HCT116 (cell line): ENCODE measurements at regions not wholly inside any gene's neighbourhood (a gene's known extent, or its start where the extent isn't known, plus 50 kb on each side); places are given as distances from the start of the nearest gene placed in this dataset.

Experiments used
- ATAC-seq: fragments of 200-7000 bp; cut with Tn5 transposase; 2 replicates; pipeline ENCODE4 v1.9.1; 2020; ENCODE audit warnings: mild to moderate bottlenecking, moderate library complexity
- BruUV-seq: library from RNA; stranded (reverse); fragments of 400-500 nt; replicated peaks from 2 replicates; lab custom pipeline; 2021; lab: Mats Ljungman, UMichigan
- CTCF ChIA-PET: fragments of 300-600 bp; sonication (Branson Sonifier 250); formaldehyde crosslinking; loops from one replicate; lab custom pipeline; 2021; ENCODE audit warnings: antibody characterized with exemption; lab: Charles Lee
- POLR2A ChIA-PET: fragments of 300-600, 350-600 bp; sonication (Branson Sonifier 250); formaldehyde crosslinking; loops from one replicate; lab custom pipeline; 2021; ENCODE audit warnings: antibody characterized with exemption; lab: Charles Lee
- RAD21 ChIA-PET, 2 experiments: fragments of 300-600 bp; sonication (Branson Sonifier 250); formaldehyde crosslinking; loops; one replicate each; lab custom pipeline; 2023; ENCODE audit warnings: low total read pairs in 2 of 2; ENCODE audit not compliant: uncharacterized antibody in 2 of 2, unreplicated experiment in 2 of 2, low non-redundant PET in 1 of 2; lab: Charles Lee
- DNase-seq: peaks from one replicate; pipeline ENCODE4 v3.0.0-alpha.2; 2010; ENCODE audit warnings: low read depth, low spot score
- H2AFZ ChIP-seq: fragments of 200-600 bp; shearing (Covaris generic), sonication (generic); 2 replicates; pipeline ENCODE4 v1.6.1; 2017; ENCODE audit warnings: low read depth, mixed run types, mixed read lengths, antibody characterized with exemption, low read length; ENCODE audit not compliant: poor library complexity, severe bottlenecking
- H3K27ac ChIP-seq: 2 replicates; pipeline ENCODE4 v1.5.1; 2012; ENCODE audit warnings: low read depth, low read length
- H3K27me3 ChIP-seq: fragments of 200-600 bp; sonication (generic); 2 replicates; pipeline ENCODE4 v1.6.1; 2016; ENCODE audit warnings: mixed run types, low read length, mixed read lengths; ENCODE audit not compliant: insufficient read depth
- H3K36me3 ChIP-seq, 2 experiments: fragments of 200-500 bp in 1 of 2; fragments of 200-600 bp in 1 of 2; sonication (Bioruptor generic) in 1 of 2; sonication (generic) in 1 of 2; 2 replicates each; pipeline versions ENCODE4 v1.5.1 to v1.6.1; 2014 to 2016; ENCODE audit warnings: low read length in 2 of 2, inconsistent platforms in 1 of 2, mixed read lengths in 1 of 2, mixed run types in 1 of 2; ENCODE audit not compliant: insufficient read depth in 2 of 2, control insufficient read depth in 1 of 2
- H3K4me1 ChIP-seq, 2 experiments: fragments of 200-600 bp in 1 of 2; sonication (generic) in 1 of 2; 2 replicates each; pipeline versions ENCODE4 v1.5.1 to v1.6.1; 2012 to 2017; ENCODE audit warnings: low read length in 2 of 2, inconsistent platforms in 1 of 2, mild to moderate bottlenecking in 1 of 2, mixed read lengths in 1 of 2, mixed run types in 1 of 2, moderate library complexity in 1 of 2; ENCODE audit not compliant: insufficient read depth in 2 of 2, control insufficient read depth in 1 of 2
- H3K4me2 ChIP-seq: fragments of 200-600 bp; sonication (generic); 2 replicates; pipeline ENCODE4 v1.6.1; 2017; ENCODE audit warnings: mixed run types, low read length, mixed read lengths
- H3K4me3 ChIP-seq, 2 experiments: fragments of 200-600 bp in 1 of 2; sonication (generic) in 1 of 2; replicated peaks in 1 of 2; 2 replicates each; pipeline ENCODE4 v1.5.1; 2011 to 2016; ENCODE audit warnings: low read length in 2 of 2, control low read depth in 1 of 2, low read depth in 1 of 2, mild to moderate bottlenecking in 1 of 2, mixed read lengths in 1 of 2, mixed run types in 1 of 2
- H3K79me2 ChIP-seq: fragments of 200-600 bp; sonication (generic); 2 replicates; pipeline ENCODE4 v1.6.1; 2017; ENCODE audit warnings: mild to moderate bottlenecking, mixed run types, low read length, moderate library complexity, mixed read lengths; ENCODE audit not compliant: insufficient read depth
- H3K9ac ChIP-seq: fragments of 200-600 bp; sonication (generic); 2 replicates; pipeline ENCODE4 v1.6.1; 2016; ENCODE audit warnings: low read length, mixed read lengths
- H3K9me2 ChIP-seq: fragments of 200-600 bp; sonication (generic), shearing (Covaris generic); 2 replicates; pipeline ENCODE4 v1.6.1; 2017; ENCODE audit warnings: mixed run types, mild to moderate bottlenecking, moderate library complexity; ENCODE audit not compliant: insufficient read depth
- H3K9me3 ChIP-seq, 2 experiments: fragments of 200-500 bp in 1 of 2; fragments of 200-600 bp in 1 of 2; sonication (Bioruptor generic) in 1 of 2; sonication (generic) in 1 of 2; 2 replicates each; pipeline ENCODE4 v1.6.1; 2014 to 2017; ENCODE audit warnings: low read length in 2 of 2, mixed read lengths in 2 of 2, inconsistent platforms in 1 of 2, low read depth in 1 of 2, mild to moderate bottlenecking in 1 of 2, mixed run types in 1 of 2, moderate library complexity in 1 of 2; ENCODE audit not compliant: control insufficient read depth in 1 of 2, insufficient read depth in 1 of 2
- H4K20me1 ChIP-seq: fragments of 200-600 bp; sonication (generic), shearing (Covaris generic); 2 replicates; pipeline ENCODE4 v1.6.1; 2017; ENCODE audit warnings: mixed run types, mild to moderate bottlenecking, moderate library complexity; ENCODE audit not compliant: insufficient read depth
- ATF3 ChIP-seq: IDR thresholded peaks from 2 replicates; pipeline ENCODE4 v1.6.1; 2012
- CBX3 ChIP-seq: IDR thresholded peaks from 2 replicates; pipeline ENCODE4 v1.6.1; 2012; ENCODE audit warnings: low read depth
- CEBPB ChIP-seq: IDR thresholded peaks from 2 replicates; pipeline ENCODE4 v1.6.1; 2012; ENCODE audit warnings: low read depth
- ELF1 ChIP-seq: IDR thresholded peaks from 2 replicates; pipeline ENCODE4 v1.6.1; 2012; ENCODE audit warnings: low read depth, borderline replicate concordance
- FOSL1 ChIP-seq: IDR thresholded peaks from 2 replicates; pipeline ENCODE4 v1.6.1; 2012; ENCODE audit warnings: low read depth
- REST ChIP-seq: IDR thresholded peaks from 2 replicates; pipeline ENCODE4 v1.6.1; 2012; ENCODE audit warnings: low read depth
- SP1 ChIP-seq: IDR thresholded peaks from 2 replicates; pipeline ENCODE4 v1.6.1; 2012; ENCODE audit warnings: low read depth
- ZNF274 ChIP-seq: fragments of 200-500 bp; sonication (Bioruptor generic); IDR thresholded peaks from 2 replicates; pipeline ENCODE4 v1.6.1; 2014; ENCODE audit warnings: mild to moderate bottlenecking, low read depth, low read length, inconsistent platforms
- intact Hi-C: fragments of 100-400 bp; cut with micrococcal nuclease; formaldehyde crosslinking; loops from 2 replicates; pipeline ENCODE4 v1.10.0; 2022

- Histone ChIP-seq H3K4me1 (no peaks in the 10 kb centered on the region), H3K4me3 (no peak overlapping the region), H3K36me3 (no peaks in the 10 kb centered on the region), H3K27me3 (no peaks in the 10 kb centered on the region), H3K9me3 (peaks cover 13 to 14% of the 10 kb centered on the region in 2 experiments; a peak in 2 of 4 replicates), H4K20me1 (no peaks in the 10 kb centered on the region), H3K4me2 (no peak overlapping the region), H2AFZ (no peak overlapping the region), H3K9ac (no peak overlapping the region), H3K79me2 (no peaks in the 10 kb centered on the region), H3K27ac (no peak overlapping the region), H3K9me2 (no peaks in the 10 kb centered on the region)
- TF ChIP-seq ZNF274, result no peak
- TF ChIP-seq ATF3, result no peak
- TF ChIP-seq CEBPB, result no peak
- TF ChIP-seq CBX3, result no peak
- no peak for TF ChIP-seq REST
- no peak for TF ChIP-seq SP1
- no peak for TF ChIP-seq FOSL1
- TF ChIP-seq ELF1, result no peak
- ChIA-PET RAD21 (no interaction called here), POLR2A (no interaction called here), CTCF (no interaction called here)
- no TSS peak for BruUV-seq
- ATAC-seq, result no peak
- intact Hi-C loops, result no loop called here
- no peak for DNase-seq
Observed at GRCh38 chr3:89974903-89975519, 867.6 kb downstream of the EPHA3 start.
